ENCODE measurements at regions not wholly inside any gene's neighbourhood (a gene's known extent, or its start where the extent isn't known, plus 50 kb on each side); places are given as distances from the start of the nearest gene placed in this dataset.

GRCh38 chr4:165720411-165721082 is 152.5 kb upstream of the TLL1 start:
- no peak for DNase-seq

- no peak for DNase-seq
These were observed 151.2 kb upstream of the TLL1 start for GRCh38 chr4:165721815-165722214.

- no peak for DNase-seq
These were observed 149.8 kb upstream of the TLL1 start for GRCh38 chr4:165723051-165723795.

GRCh38 chr4:165724786-165725185 is 148.3 kb upstream of the TLL1 start:
- no peak for DNase-seq

- no peak for DNase-seq
These were observed 147.7 kb upstream of the TLL1 start for GRCh38 chr4:165725352-165725751.

GRCh38 chr4:165726831-165727230 is 146.2 kb upstream of the TLL1 start:
- no peak for DNase-seq

GRCh38 chr4:165737309-165737972 is 135.6 kb upstream of the TLL1 start:
- no peak for DNase-seq

- DNase-seq = no peak
These were observed 134.5 kb upstream of the TLL1 start for GRCh38 chr4:165738571-165738970.

GRCh38 chr4:165740911-165741310 is 132.1 kb upstream of the TLL1 start:
- no peak for DNase-seq

GRCh38 chr4:165743422-165743821 is 129.6 kb upstream of the TLL1 start:
- DNase-seq = no peak

- DNase-seq = no peak
These were observed 128.7 kb upstream of the TLL1 start for GRCh38 chr4:165744370-165744769.

GRCh38 chr4:165748321-165748720 is 124.7 kb upstream of the TLL1 start:
- DNase-seq = no peak

- DNase-seq = no peak
These were observed 121.2 kb upstream of the TLL1 start for GRCh38 chr4:165751882-165752281.

GRCh38 chr4:165754664-165755063 is 118.4 kb upstream of the TLL1 start:
- no peak for DNase-seq

GRCh38 chr4:165756836-165757235 is 116.2 kb upstream of the TLL1 start:
- DNase-seq = no peak

- DNase-seq = no peak
These were observed 115.6 kb upstream of the TLL1 start for GRCh38 chr4:165757451-165757850.

GRCh38 chr4:165758086-165758485 is 115.0 kb upstream of the TLL1 start:
- DNase-seq = no peak

GRCh38 chr4:165760182-165760581 is 112.9 kb upstream of the TLL1 start:
- DNase-seq = no peak

- DNase-seq = no peak
These were observed 111.1 kb upstream of the TLL1 start for GRCh38 chr4:165761963-165762362.

- no peak for DNase-seq
These were observed 109.4 kb upstream of the TLL1 start for GRCh38 chr4:165763640-165764039.

GRCh38 chr4:165765053-165765452 is 108.0 kb upstream of the TLL1 start:
- DNase-seq = no peak

GRCh38 chr4:165766018-165766417 is 107.0 kb upstream of the TLL1 start:
- no peak for DNase-seq

- DNase-seq = no peak
These were observed 106.1 kb upstream of the TLL1 start for GRCh38 chr4:165766976-165767375.
